NCI-H1417 treated with DMSO at 0.1 percent for 48 hours (cell line): ENCODE measurements at regions not wholly inside any gene's neighbourhood (a gene's known extent, or its start where the extent isn't known, plus 50 kb on each side); places are given as distances from the start of the nearest gene placed in this dataset.

ENCODE experiments used
- DNase-seq: peaks from one replicate; lab custom pipeline; 2025; lab: John Stamatoyannopoulos, UW

- DNase-seq = no peak
Observed at GRCh38 chr3:35492841-35493240, 146.5 kb upstream of the ARPP21 start.

GRCh38 chr3:35498506-35499210, 140.7 kb upstream of the ARPP21 start:
- no peak for DNase-seq

GRCh38 chr3:35500641-35501350, 138.5 kb upstream of the ARPP21 start:
- DNase-seq = no peak

GRCh38 chr3:35502699-35503098, 136.6 kb upstream of the ARPP21 start:
- no peak for DNase-seq

GRCh38 chr3:35505181-35505580, 134.1 kb upstream of the ARPP21 start:
- DNase-seq = no peak

- no peak for DNase-seq
Observed at GRCh38 chr3:35505772-35506171, 133.6 kb upstream of the ARPP21 start.

GRCh38 chr3:35519936-35520335, 119.4 kb upstream of the ARPP21 start:
- DNase-seq = no peak

- DNase-seq = no peak
Observed at GRCh38 chr3:35521196-35521595, 118.1 kb upstream of the ARPP21 start.

- DNase-seq = no peak
Observed at GRCh38 chr3:35522450-35522849, 116.9 kb upstream of the ARPP21 start.

GRCh38 chr3:35523074-35523473, 116.3 kb upstream of the ARPP21 start:
- no peak for DNase-seq

- DNase-seq = no peak
Observed at GRCh38 chr3:35523838-35524237, 115.5 kb upstream of the ARPP21 start.

- no peak for DNase-seq
Observed at GRCh38 chr3:35524856-35525255, 114.5 kb upstream of the ARPP21 start.

- no peak for DNase-seq
Observed at GRCh38 chr3:35528728-35529127, 110.6 kb upstream of the ARPP21 start.

GRCh38 chr3:35529337-35529736, 110.0 kb upstream of the ARPP21 start:
- no peak for DNase-seq

GRCh38 chr3:35537265-35537664, 102.1 kb upstream of the ARPP21 start:
- DNase-seq = no peak

GRCh38 chr3:35544976-35545375, 94.3 kb upstream of the ARPP21 start:
- DNase-seq = no peak

GRCh38 chr3:35549690-35550089, 89.6 kb upstream of the ARPP21 start:
- DNase-seq = no peak

GRCh38 chr3:35562141-35562540, 77.2 kb upstream of the ARPP21 start:
- no peak for DNase-seq

- no peak for DNase-seq
Observed at GRCh38 chr3:35565048-35565447, 74.3 kb upstream of the ARPP21 start.
